OCI-LY7 (cell line): ENCODE measurements at regions not wholly inside any gene's neighbourhood (a gene's known extent, or its start where the extent isn't known, plus 50 kb on each side); places are given as distances from the start of the nearest gene placed in this dataset.
"Not testable (repeated sequence)": the region's sequence is repeated elsewhere in the genome, so short reads cannot be mapped to it uniquely, and the experiment has no call there.

ENCODE experiments used
- BruUV-seq: library from RNA; stranded (reverse); fragments of 400-500 nt; replicated peaks from 2 replicates; lab custom pipeline; 2021; lab: Mats Ljungman, UMichigan
- CTCF ChIA-PET: fragments of 300-600 bp; sonication (Branson Sonifier 250); formaldehyde crosslinking; loops from one replicate; lab custom pipeline; 2022; ENCODE audit warnings: antibody characterized with exemption; ENCODE audit not compliant: unreplicated experiment; lab: Charles Lee
- POLR2A ChIA-PET: fragments of 300-600 bp; sonication (Branson Sonifier 250); formaldehyde crosslinking; loops from one replicate; lab custom pipeline; 2022; ENCODE audit warnings: antibody characterized with exemption; lab: Charles Lee
- DNase-seq: peaks from one replicate; pipeline ENCODE4 v3.0.0-alpha.2; 2015; ENCODE audit warnings: low spot score
- H2AFZ ChIP-seq: fragments of 200-600 bp; sonication (generic), shearing (Covaris generic); 2 replicates; pipeline ENCODE4 v1.6.1; 2014; ENCODE audit warnings: mild to moderate bottlenecking, antibody characterized with exemption, low read length, moderate library complexity
- H3K27ac ChIP-seq: fragments of 200-600 bp; sonication (generic); 2 replicates; pipeline ENCODE4 v1.5.1; 2014; ENCODE audit warnings: mixed run types, low read depth, mild to moderate bottlenecking, moderate library complexity, low read length, inconsistent platforms; ENCODE audit not compliant: poor library complexity, severe bottlenecking
- H3K36me3 ChIP-seq: fragments of 200-600 bp; sonication (generic); 2 replicates; pipeline ENCODE4 v1.6.1; 2014; ENCODE audit warnings: mild to moderate bottlenecking, antibody characterized with exemption, low read length, moderate library complexity, mixed read lengths; ENCODE audit not compliant: insufficient read depth
- H3K4me1 ChIP-seq: fragments of 200-600 bp; sonication (generic); 2 replicates; pipeline ENCODE4 v1.5.1; 2014; ENCODE audit warnings: mild to moderate bottlenecking, low read length; ENCODE audit not compliant: insufficient read depth, poor library complexity, severe bottlenecking
- H3K4me2 ChIP-seq: fragments of 200-600 bp; sonication (generic); 2 replicates; pipeline ENCODE4 v1.6.1; 2014; ENCODE audit warnings: mild to moderate bottlenecking, low read length
- H3K4me3 ChIP-seq: fragments of 200-600 bp; sonication (generic); 2 replicates; pipeline ENCODE4 v1.5.1; 2014; ENCODE audit warnings: mild to moderate bottlenecking, low read depth, low read length; ENCODE audit not compliant: poor library complexity, severe bottlenecking
- H3K79me2 ChIP-seq: fragments of 200-600 bp; sonication (generic); 2 replicates; pipeline ENCODE4 v1.6.1; 2016; ENCODE audit warnings: low read depth, mild to moderate bottlenecking, low read length, moderate library complexity, mixed read lengths; ENCODE audit not compliant: insufficient read depth
- H3K9me2 ChIP-seq: fragments of 200-600 bp; sonication (generic); 2 replicates; pipeline ENCODE4 v1.6.1; 2016; ENCODE audit warnings: mild to moderate bottlenecking, low read length, mixed read lengths; ENCODE audit not compliant: insufficient read depth
- H3K9me3 ChIP-seq: fragments of 200-600 bp; sonication (generic); 2 replicates; pipeline ENCODE4 v1.6.1; 2014; ENCODE audit warnings: mild to moderate bottlenecking, mixed run types, low read length, mixed read lengths
- H4K20me1 ChIP-seq: fragments of 200-600 bp; sonication (generic); 2 replicates; pipeline ENCODE4 v1.6.1; 2014; ENCODE audit warnings: mild to moderate bottlenecking, antibody characterized with exemption, low read length, moderate library complexity, mixed read lengths; ENCODE audit not compliant: insufficient read depth
- EZH2phosphoT487 ChIP-seq: fragments of 200-600 bp; sonication (generic); IDR thresholded peaks from 2 replicates; pipeline ENCODE4 v1.6.1; 2018; ENCODE audit warnings: low read depth, borderline replicate concordance, mild to moderate bottlenecking, mixed run types, antibody characterized with exemption, low read length, moderate library complexity, mixed read lengths
- intact Hi-C: fragments of 100-400 bp; cut with micrococcal nuclease; formaldehyde crosslinking; loops from one replicate; pipeline ENCODE4 v1.10.0; 2022; ENCODE audit not compliant: unreplicated experiment
- TF ChIP-seq, protein P1 (sequence below): fragments of 200-600 bp; sonication (generic); conservative IDR thresholded peaks from 2 replicates; pipeline ENCODE4 v1.5.1; 2014; ENCODE audit warnings: mild to moderate bottlenecking, antibody characterized with exemption, low read length, moderate library complexity, mixed read lengths

- DNase-seq, H3K36me3 ChIP-seq, BruUV-seq, H3K4me2 ChIP-seq, H3K79me2 ChIP-seq, H3K4me1 ChIP-seq, H3K9me3 ChIP-seq, H4K20me1 ChIP-seq, intact Hi-C loops, H2AFZ ChIP-seq, POLR2A ChIA-PET, H3K4me3 ChIP-seq, H3K9me2 ChIP-seq, CTCF ChIA-PET, H3K27ac ChIP-seq: not testable (repeated sequence)
Observed at GRCh38 chr16:72729552-72729951, 318.4 kb downstream of the ZFHX3 start.

DNA sequence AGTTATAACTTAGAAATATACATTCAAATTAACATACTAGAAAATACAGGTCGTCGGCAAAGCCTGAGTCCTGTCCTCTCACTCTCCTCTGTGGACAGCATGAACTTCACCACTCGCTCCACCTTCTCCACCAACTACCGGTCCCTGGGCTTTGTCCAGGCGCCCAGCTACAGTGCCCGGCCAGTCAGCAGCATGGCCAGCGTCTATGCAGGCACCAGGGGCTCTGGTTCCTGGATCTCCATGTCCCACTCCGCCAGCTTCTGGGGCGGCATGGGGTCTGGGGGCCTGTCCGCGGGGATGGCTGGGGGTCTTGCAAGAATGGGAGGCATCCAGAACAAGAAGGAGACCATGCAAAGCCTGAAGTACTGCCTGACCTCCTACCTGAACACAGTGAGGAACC, 319.4 kb downstream of the ZFHX3 start:
- TF ChIP-seq, protein P1, sequence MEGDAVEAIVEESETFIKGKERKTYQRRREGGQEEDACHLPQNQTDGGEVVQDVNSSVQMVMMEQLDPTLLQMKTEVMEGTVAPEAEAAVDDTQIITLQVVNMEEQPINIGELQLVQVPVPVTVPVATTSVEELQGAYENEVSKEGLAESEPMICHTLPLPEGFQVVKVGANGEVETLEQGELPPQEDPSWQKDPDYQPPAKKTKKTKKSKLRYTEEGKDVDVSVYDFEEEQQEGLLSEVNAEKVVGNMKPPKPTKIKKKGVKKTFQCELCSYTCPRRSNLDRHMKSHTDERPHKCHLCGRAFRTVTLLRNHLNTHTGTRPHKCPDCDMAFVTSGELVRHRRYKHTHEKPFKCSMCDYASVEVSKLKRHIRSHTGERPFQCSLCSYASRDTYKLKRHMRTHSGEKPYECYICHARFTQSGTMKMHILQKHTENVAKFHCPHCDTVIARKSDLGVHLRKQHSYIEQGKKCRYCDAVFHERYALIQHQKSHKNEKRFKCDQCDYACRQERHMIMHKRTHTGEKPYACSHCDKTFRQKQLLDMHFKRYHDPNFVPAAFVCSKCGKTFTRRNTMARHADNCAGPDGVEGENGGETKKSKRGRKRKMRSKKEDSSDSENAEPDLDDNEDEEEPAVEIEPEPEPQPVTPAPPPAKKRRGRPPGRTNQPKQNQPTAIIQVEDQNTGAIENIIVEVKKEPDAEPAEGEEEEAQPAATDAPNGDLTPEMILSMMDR, result no peak
- no peak for TF ChIP-seq EZH2phosphoT487
- intact Hi-C loops, result no loop called here
- H3K79me2 ChIP-seq, result no peaks in the 10 kb centered on the region
- ChIA-PET CTCF (no interaction called here), POLR2A (no interaction called here)
- no peaks in the 10 kb centered on the region for H3K36me3 ChIP-seq
- no peak overlapping the region for H3K27ac ChIP-seq
- no peak overlapping the region for H3K4me2 ChIP-seq
- DNase-seq, result no peak
- no TSS peak for BruUV-seq
- no peaks in the 10 kb centered on the region for H3K4me1 ChIP-seq
- no peaks in the 10 kb centered on the region for H4K20me1 ChIP-seq
- no peak overlapping the region for H2AFZ ChIP-seq
- H3K4me3 ChIP-seq, result no peak overlapping the region
- H3K9me2 ChIP-seq, result no peaks in the 10 kb centered on the region
- H3K9me3 ChIP-seq, result no peaks in the 10 kb centered on the region

DNA sequence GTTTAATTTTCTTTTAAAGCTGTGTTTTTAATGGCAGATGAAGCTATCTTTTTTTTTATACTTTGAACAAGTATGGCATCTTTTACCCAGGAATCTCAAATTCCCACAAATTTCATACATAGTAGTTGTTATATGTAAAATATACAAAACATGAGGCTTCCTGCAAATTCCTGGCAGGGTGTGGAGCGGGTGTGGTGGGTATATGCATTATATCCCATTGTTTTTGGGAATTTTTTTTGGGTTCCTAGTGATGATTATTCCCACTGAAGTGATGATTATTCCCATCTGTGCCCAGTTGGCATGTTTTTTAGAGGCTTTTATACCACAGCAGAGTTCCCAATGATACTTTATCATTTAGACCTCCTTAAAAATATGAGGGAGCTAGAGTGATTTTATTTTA, 320.4 kb downstream of the ZFHX3 start:
- ChIA-PET CTCF (no interaction called here), POLR2A (interaction anchor here (0.6 kb wide), 2 partner anchors 189 to 295 kb away, joined by 4 to 5 read pairs; no protein-coding TSS in a partner anchor)
- Histone ChIP-seq H3K9me3 (no peaks in the 10 kb centered on the region), H3K79me2 (no peaks in the 10 kb centered on the region), H3K9me2 (no peaks in the 10 kb centered on the region), H3K4me3 (no peak overlapping the region), H3K4me1 (no peaks in the 10 kb centered on the region), H3K36me3 (no peaks in the 10 kb centered on the region), H3K27ac (no peak overlapping the region), H2AFZ (no peak overlapping the region), H3K4me2 (no peak overlapping the region), H4K20me1 (no peaks in the 10 kb centered on the region)
- BruUV-seq, result no TSS peak
- TF ChIP-seq, protein P1, result no peak
- TF ChIP-seq EZH2phosphoT487, result no peak
- DNase-seq, result no peak
- intact Hi-C loops, result no loop called here
